ENCODE measurements at regions not wholly inside any gene's neighbourhood (a gene's known extent, or its start where the extent isn't known, plus 50 kb on each side); places are given as distances from the start of the nearest gene placed in this dataset.

- no peak for TF ChIP-seq CTCF (IDR thresholded peaks at IDR 0.05)
Measured at GRCh38 chr3:166279636-166280035, 442.4 kb upstream of the BCHE start.

- no peak for TF ChIP-seq CTCF (IDR thresholded peaks at IDR 0.05)
Measured at GRCh38 chr3:166275024-166275390, 437.8 kb upstream of the BCHE start.

- TF ChIP-seq CTCF (IDR thresholded peaks at IDR 0.05), result no peak
Measured at GRCh38 chr3:166274351-166275023, 437.3 kb upstream of the BCHE start.

- TF ChIP-seq CTCF (IDR thresholded peaks at IDR 0.05), result no peak
Measured at GRCh38 chr3:166270429-166270828, 433.2 kb upstream of the BCHE start.

GRCh38 chr3:166265153-166265552 is 427.9 kb upstream of the BCHE start:
- no peak for TF ChIP-seq CTCF (IDR thresholded peaks at IDR 0.05)

- TF ChIP-seq CTCF (IDR thresholded peaks at IDR 0.05), result peak; percentile 46; the same call in 1 of the 2 replicates
Measured at GRCh38 chr3:166263460-166263859, 426.2 kb upstream of the BCHE start.

GRCh38 chr3:166257715-166258114 is 420.5 kb upstream of the BCHE start:
- TF ChIP-seq CTCF (IDR thresholded peaks at IDR 0.05), result no peak

GRCh38 chr3:166248784-166249183 is 411.6 kb upstream of the BCHE start:
- TF ChIP-seq CTCF (IDR thresholded peaks at IDR 0.05), result no peak

Data from LNCAP (cell line).